Stimulated activated CD4-positive, alpha-beta T cell treated with anti-CD3 and anti-CD28 coated beads, TNF-alpha, amount 100 ng/mL, for 48 hours (primary cell): ENCODE measurements at regions not wholly inside any gene's neighbourhood (a gene's known extent, or its start where the extent isn't known, plus 50 kb on each side); places are given as distances from the start of the nearest gene placed in this dataset.

ENCODE experiments used
- DNase-seq, 3 donors: peaks; one replicate each; pipeline ENCODE4 v3.0.0-alpha.2; 2020; ENCODE audit warnings: low read depth in 3 of 3

GRCh38 chr11:82373781-82374542 lies 359.7 kb downstream of the FAM181B start:
- DNase-seq = no peak

- DNase-seq = no peak
Observed at GRCh38 chr11:82365351-82365750, 368.3 kb downstream of the FAM181B start.

- DNase-seq = no peak
Observed at GRCh38 chr11:82356316-82356715, 377.3 kb downstream of the FAM181B start.

GRCh38 chr11:82355313-82355823 lies 378.3 kb downstream of the FAM181B start:
- no peak for DNase-seq

- no peak for DNase-seq
Observed at GRCh38 chr11:82326853-82327252, 406.8 kb downstream of the FAM181B start.

- no peak for DNase-seq
Observed at GRCh38 chr11:82321206-82321605, 412.5 kb downstream of the FAM181B start.

- no peak for DNase-seq
Observed at GRCh38 chr11:82315093-82315492, 418.6 kb downstream of the FAM181B start.

- no peak for DNase-seq
Observed at GRCh38 chr11:82308979-82309378, 424.7 kb downstream of the FAM181B start.

GRCh38 chr11:82305123-82305522 lies 428.5 kb downstream of the FAM181B start:
- no peak for DNase-seq

GRCh38 chr11:82303671-82304070 lies 430.0 kb downstream of the FAM181B start:
- no peak for DNase-seq

- no peak for DNase-seq
Observed at GRCh38 chr11:82288471-82288870, 445.2 kb downstream of the FAM181B start.

GRCh38 chr11:82270870-82271269 lies 462.8 kb downstream of the FAM181B start:
- DNase-seq = no peak

GRCh38 chr11:82268627-82269026 lies 465.0 kb downstream of the FAM181B start:
- DNase-seq = no peak

GRCh38 chr11:82267186-82267585 lies 466.5 kb downstream of the FAM181B start:
- no peak for DNase-seq

GRCh38 chr11:82261367-82261766 lies 472.3 kb downstream of the FAM181B start:
- no peak for DNase-seq

GRCh38 chr11:82250047-82250446 lies 483.6 kb downstream of the FAM181B start:
- DNase-seq = no peak

- no peak for DNase-seq
Observed at GRCh38 chr11:82246926-82247325, 486.7 kb downstream of the FAM181B start.

- DNase-seq = no peak
Observed at GRCh38 chr11:82239498-82239897, 494.2 kb downstream of the FAM181B start.

GRCh38 chr11:82234256-82234655 lies 499.4 kb downstream of the FAM181B start:
- no peak for DNase-seq

- DNase-seq = no peak
Observed at GRCh38 chr11:82233201-82233600, 500.5 kb downstream of the FAM181B start.

- no peak for DNase-seq
Observed at GRCh38 chr11:82229341-82229740, 504.3 kb downstream of the FAM181B start.

GRCh38 chr11:82225930-82226329 lies 507.7 kb downstream of the FAM181B start:
- DNase-seq = no peak

GRCh38 chr11:82225502-82225901 lies 508.2 kb downstream of the FAM181B start:
- no peak for DNase-seq
